Adipocyte (in vitro differentiated cells): ENCODE measurements at regions not wholly inside any gene's neighbourhood (a gene's known extent, or its start where the extent isn't known, plus 50 kb on each side); places are given as distances from the start of the nearest gene placed in this dataset.

Source experiments
- DNase-seq: peaks from one replicate; pipeline ENCODE4 v3.0.0-alpha.2; 2015; ENCODE audit warnings: low read depth
- H3K27me3 ChIP-seq: replicated peaks from 2 replicates; pipeline ENCODE4 v1.7.0; 2013; ENCODE audit warnings: mild to moderate bottlenecking, low read length, moderate library complexity; ENCODE audit not compliant: control insufficient read depth, insufficient read depth
- H3K36me3 ChIP-seq: 2 replicates; pipeline ENCODE4 v1.7.0; 2013; ENCODE audit warnings: low read length, mild to moderate bottlenecking, moderate library complexity; ENCODE audit not compliant: control insufficient read depth, insufficient read depth, severe bottlenecking
- H3K4me1 ChIP-seq: 2 replicates; pipeline ENCODE4 v1.7.0; 2013; ENCODE audit warnings: mild to moderate bottlenecking, low read length, moderate library complexity; ENCODE audit not compliant: control insufficient read depth, insufficient read depth
- H3K4me3 ChIP-seq: 2 replicates; pipeline ENCODE4 v1.7.0; 2013; ENCODE audit warnings: mild to moderate bottlenecking, low read length, moderate library complexity
- H3K9ac ChIP-seq: 2 replicates; pipeline ENCODE4 v1.7.0; 2013; ENCODE audit warnings: mild to moderate bottlenecking, low read length, moderate library complexity
- H3K9me3 ChIP-seq: 2 replicates; pipeline ENCODE4 v1.7.0; 2013; ENCODE audit warnings: mild to moderate bottlenecking, low read length, moderate library complexity; ENCODE audit not compliant: control insufficient read depth

GRCh38 chr11:86193297-86194095 lies 51.1 kb upstream of the EED start:
- H3K27me3 ChIP-seq = no peaks in the 10 kb centered on the region
- H3K9ac ChIP-seq = peak overlapping the region; percentile 60
- H3K9me3 ChIP-seq = no peaks in the 10 kb centered on the region
- H3K36me3 ChIP-seq = no peaks in the 10 kb centered on the region
- H3K4me3 ChIP-seq = peak overlapping the region; percentile 67
- peak; percentile 84 for DNase-seq
- H3K4me1 ChIP-seq = peaks cover 34% of the 10 kb centered on the region

GRCh38 chr11:86192519-86193257 lies 51.9 kb upstream of the EED start:
- DNase-seq = no peak
- peak overlapping the region; percentile 60 for H3K9ac ChIP-seq
- H3K27me3 ChIP-seq = no peaks in the 10 kb centered on the region
- H3K36me3 ChIP-seq = no peaks in the 10 kb centered on the region
- H3K4me3 ChIP-seq = peak overlapping the region; percentile 67
- peaks cover 34% of the 10 kb centered on the region for H3K4me1 ChIP-seq
- H3K9me3 ChIP-seq = no peaks in the 10 kb centered on the region

- Histone ChIP-seq H3K27me3 (no peaks in the 10 kb centered on the region), H3K9me3 (no peaks in the 10 kb centered on the region), H3K4me1 (peaks cover 26% of the 10 kb centered on the region), H3K9ac (no peak overlapping the region), H3K36me3 (no peaks in the 10 kb centered on the region), H3K4me3 (no peak overlapping the region)
- no peak for DNase-seq
These were observed 52.7 kb upstream of the EED start for GRCh38 chr11:86191874-86192273.

- no peak for DNase-seq
- H3K27me3 ChIP-seq = no peaks in the 10 kb centered on the region
- H3K4me1 ChIP-seq = peaks cover 7% of the 10 kb centered on the region
- no peak overlapping the region for H3K9ac ChIP-seq
- no peaks in the 10 kb centered on the region for H3K36me3 ChIP-seq
- no peaks in the 10 kb centered on the region for H3K9me3 ChIP-seq
- no peak overlapping the region for H3K4me3 ChIP-seq
These were observed 57.5 kb upstream of the EED start for GRCh38 chr11:86187027-86187426.

- Histone ChIP-seq H3K9ac (no peak overlapping the region), H3K9me3 (no peaks in the 10 kb centered on the region), H3K36me3 (no peaks in the 10 kb centered on the region), H3K4me3 (no peak overlapping the region), H3K27me3 (no peaks in the 10 kb centered on the region), H3K4me1 (peaks cover 3% of the 10 kb centered on the region)
- no peak for DNase-seq
These were observed 58.2 kb upstream of the EED start for GRCh38 chr11:86186386-86186785.

GRCh38 chr11:86185381-86185750 lies 59.2 kb upstream of the EED start:
- Histone ChIP-seq H3K27me3 (no peaks in the 10 kb centered on the region), H3K36me3 (no peaks in the 10 kb centered on the region), H3K4me3 (no peak overlapping the region), H3K9me3 (no peaks in the 10 kb centered on the region), H3K9ac (no peak overlapping the region), H3K4me1 (peaks cover 3% of the 10 kb centered on the region)
- no peak for DNase-seq

GRCh38 chr11:86184728-86185380 lies 59.7 kb upstream of the EED start:
- H3K9me3 ChIP-seq = no peaks in the 10 kb centered on the region
- H3K9ac ChIP-seq = no peak overlapping the region

GRCh38 chr11:86183694-86184093 lies 60.9 kb upstream of the EED start:
- H3K9ac ChIP-seq = no peak overlapping the region
- H3K4me3 ChIP-seq = no peak overlapping the region
- no peaks in the 10 kb centered on the region for H3K36me3 ChIP-seq
- H3K4me1 ChIP-seq = peaks cover 8% of the 10 kb centered on the region
- no peaks in the 10 kb centered on the region for H3K27me3 ChIP-seq
- DNase-seq = peak; percentile 57
- no peaks in the 10 kb centered on the region for H3K9me3 ChIP-seq

More at GRCh38 chr11:86184728-86185380, 59.7 kb upstream of the EED start:
- peaks cover 3% of the 10 kb centered on the region for H3K4me1 ChIP-seq
- H3K4me3 ChIP-seq = no peak overlapping the region
- no peaks in the 10 kb centered on the region for H3K36me3 ChIP-seq
- no peaks in the 10 kb centered on the region for H3K27me3 ChIP-seq
- no peak for DNase-seq

- Histone ChIP-seq H3K27me3 (no peaks in the 10 kb centered on the region), H3K36me3 (no peaks in the 10 kb centered on the region), H3K9ac (no peak overlapping the region), H3K9me3 (no peaks in the 10 kb centered on the region), H3K4me3 (no peak overlapping the region), H3K4me1 (peaks cover 10% of the 10 kb centered on the region)
- no peak for DNase-seq
These were observed 61.5 kb upstream of the EED start for GRCh38 chr11:86182976-86183584.

DNA sequence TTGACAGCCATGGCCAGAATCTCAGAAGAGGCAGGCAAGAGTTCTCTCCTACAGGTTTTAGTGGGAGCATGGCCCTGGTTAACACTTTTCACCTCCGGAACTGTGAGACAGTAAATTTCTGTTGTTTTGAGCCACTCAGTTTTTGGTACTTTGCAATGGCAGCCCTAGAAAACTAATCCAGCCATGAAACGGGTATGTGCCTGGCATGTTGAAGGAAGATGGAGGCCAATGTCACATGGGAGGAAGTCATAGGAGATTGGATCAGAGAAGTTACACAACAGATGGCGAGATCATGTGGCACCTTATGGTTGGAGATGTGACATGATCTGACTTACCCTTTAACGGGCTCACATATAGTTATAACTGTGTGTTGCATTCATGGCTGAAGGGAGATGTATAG lies 63.2 kb upstream of the EED start:
- Histone ChIP-seq H3K9me3 (no peaks in the 10 kb centered on the region), H3K4me1 (peaks cover 23% of the 10 kb centered on the region), H3K27me3 (no peaks in the 10 kb centered on the region), H3K36me3 (no peaks in the 10 kb centered on the region), H3K4me3 (no peak overlapping the region), H3K9ac (no peak overlapping the region)
- no peak for DNase-seq

DNA sequence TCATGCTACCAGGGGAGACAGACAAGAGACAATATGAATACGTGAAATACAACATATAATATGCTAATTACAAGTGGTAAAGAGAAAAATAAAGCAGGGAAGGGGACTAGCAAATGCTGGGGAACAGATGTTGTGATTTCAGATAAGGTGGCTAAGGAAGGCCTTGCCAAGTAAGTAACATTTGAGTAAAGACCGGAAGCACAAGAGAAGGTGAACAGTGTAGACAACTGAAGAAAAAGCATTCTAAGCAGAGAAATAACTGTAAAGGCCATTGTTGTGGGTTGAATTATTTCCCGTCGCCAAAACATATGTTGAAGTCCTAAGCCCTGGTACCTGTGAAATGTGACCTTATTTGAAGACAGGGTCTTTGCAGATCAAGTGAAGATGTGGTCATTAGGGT lies 63.7 kb upstream of the EED start:
- Histone ChIP-seq H3K27me3 (no peaks in the 10 kb centered on the region), H3K4me3 (no peak overlapping the region), H3K36me3 (no peaks in the 10 kb centered on the region), H3K9me3 (no peaks in the 10 kb centered on the region), H3K9ac (no peak overlapping the region), H3K4me1 (peaks cover 28% of the 10 kb centered on the region)
- no peak for DNase-seq
